ENCODE measurements at regions not wholly inside any gene's neighbourhood (a gene's known extent, or its start where the extent isn't known, plus 50 kb on each side); places are given as distances from the start of the nearest gene placed in this dataset.

DNA sequence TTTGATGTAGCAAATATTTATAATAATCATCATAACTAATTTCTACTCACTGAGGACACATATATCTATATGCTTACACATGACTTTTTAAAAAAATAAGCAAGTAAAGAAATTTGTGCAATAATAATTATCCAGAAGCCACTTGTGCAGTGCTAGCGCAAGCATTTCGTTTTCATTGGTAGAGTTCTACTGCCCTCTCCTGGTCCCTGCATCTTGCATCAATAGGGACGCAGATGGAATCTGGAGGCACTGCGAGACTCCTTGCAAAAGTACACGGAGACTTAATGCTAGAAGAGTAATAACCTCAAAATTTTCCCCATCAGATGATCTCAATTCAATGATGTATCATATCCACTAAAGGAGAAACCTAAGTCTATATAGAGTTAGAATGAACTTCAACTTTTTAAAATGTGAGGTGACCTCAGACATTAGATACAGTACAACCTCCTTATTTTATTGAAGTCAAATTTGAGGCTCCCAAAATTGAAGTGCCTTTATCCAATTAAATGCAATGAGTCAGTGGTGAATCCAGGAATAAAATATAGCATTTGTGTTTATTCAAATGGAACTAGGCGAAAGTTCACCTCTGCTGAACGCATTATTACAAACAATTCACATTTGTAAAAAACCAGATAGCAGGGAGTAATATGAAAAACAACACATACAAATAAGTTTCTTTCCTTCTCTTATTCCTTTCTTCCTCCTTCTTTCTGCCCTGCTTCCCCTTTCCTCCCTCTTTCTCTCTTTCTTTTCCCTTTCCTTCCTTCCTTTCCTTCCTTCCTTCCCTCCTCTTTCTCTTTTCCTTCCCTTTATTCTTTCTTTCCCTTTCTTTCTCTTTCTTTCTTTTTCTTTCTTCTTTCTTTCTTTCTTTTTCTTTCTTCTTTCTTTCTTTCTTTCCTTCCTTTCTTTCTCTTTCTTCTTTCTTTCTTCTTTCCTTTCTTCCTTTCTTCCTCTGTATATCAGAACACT, 450.0 kb downstream of the ANKRD50 start:
- no peak overlapping the region for H3K4me3 ChIP-seq
- H3K9me3 ChIP-seq, result no peaks in the 10 kb centered on the region
- H3K36me3 ChIP-seq, result no peaks in the 10 kb centered on the region
- H3K27ac ChIP-seq, result no peak overlapping the region
- WGBS (ENCODE audit: insufficient coverage, low coverage, low lambda C conversion rate, missing lambda C conversion rate), result 12% methylated on average over 7 of the region's 7 CpGs
- H3K27me3 ChIP-seq, result no peaks in the 10 kb centered on the region
- intact Hi-C loops (cut with DNase I), result no loop called here
- ATAC-seq (peak; percentile 86 to 89 (median 86)), DNase-seq (peak in 2 of 3 donors; percentile 20 to 62)
- TF ChIP-seq, protein P1, sequence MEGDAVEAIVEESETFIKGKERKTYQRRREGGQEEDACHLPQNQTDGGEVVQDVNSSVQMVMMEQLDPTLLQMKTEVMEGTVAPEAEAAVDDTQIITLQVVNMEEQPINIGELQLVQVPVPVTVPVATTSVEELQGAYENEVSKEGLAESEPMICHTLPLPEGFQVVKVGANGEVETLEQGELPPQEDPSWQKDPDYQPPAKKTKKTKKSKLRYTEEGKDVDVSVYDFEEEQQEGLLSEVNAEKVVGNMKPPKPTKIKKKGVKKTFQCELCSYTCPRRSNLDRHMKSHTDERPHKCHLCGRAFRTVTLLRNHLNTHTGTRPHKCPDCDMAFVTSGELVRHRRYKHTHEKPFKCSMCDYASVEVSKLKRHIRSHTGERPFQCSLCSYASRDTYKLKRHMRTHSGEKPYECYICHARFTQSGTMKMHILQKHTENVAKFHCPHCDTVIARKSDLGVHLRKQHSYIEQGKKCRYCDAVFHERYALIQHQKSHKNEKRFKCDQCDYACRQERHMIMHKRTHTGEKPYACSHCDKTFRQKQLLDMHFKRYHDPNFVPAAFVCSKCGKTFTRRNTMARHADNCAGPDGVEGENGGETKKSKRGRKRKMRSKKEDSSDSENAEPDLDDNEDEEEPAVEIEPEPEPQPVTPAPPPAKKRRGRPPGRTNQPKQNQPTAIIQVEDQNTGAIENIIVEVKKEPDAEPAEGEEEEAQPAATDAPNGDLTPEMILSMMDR (IDR thresholded peaks at IDR 0.05), result peak; percentile 71 to 83 (median 78)
- no peak for TF ChIP-seq POLR2A (IDR thresholded peaks at IDR 0.05)
- no peaks in the 10 kb centered on the region for H3K4me1 ChIP-seq

GRCh38 chr4:124265701-124266100, 446.8 kb downstream of the ANKRD50 start:
- Histone ChIP-seq H3K4me3 (no peak overlapping the region), H3K27ac (no peak overlapping the region), H3K27me3 (no peaks in the 10 kb centered on the region), H3K9me3 (no peaks in the 10 kb centered on the region), H3K4me1 (no peaks in the 10 kb centered on the region), H3K36me3 (no peaks in the 10 kb centered on the region)
- 47% methylated on average over 1 of the region's 1 CpG for WGBS (ENCODE audit: insufficient coverage, low coverage, low lambda C conversion rate, missing lambda C conversion rate)
- DNase-seq (no peak), ATAC-seq (no peak)
- intact Hi-C loops (cut with DNase I), result no loop called here
- TF ChIP-seq POLR2A (IDR thresholded peaks at IDR 0.05), result no peak
- TF ChIP-seq, protein P1 (IDR thresholded peaks at IDR 0.05), result no peak

DNA sequence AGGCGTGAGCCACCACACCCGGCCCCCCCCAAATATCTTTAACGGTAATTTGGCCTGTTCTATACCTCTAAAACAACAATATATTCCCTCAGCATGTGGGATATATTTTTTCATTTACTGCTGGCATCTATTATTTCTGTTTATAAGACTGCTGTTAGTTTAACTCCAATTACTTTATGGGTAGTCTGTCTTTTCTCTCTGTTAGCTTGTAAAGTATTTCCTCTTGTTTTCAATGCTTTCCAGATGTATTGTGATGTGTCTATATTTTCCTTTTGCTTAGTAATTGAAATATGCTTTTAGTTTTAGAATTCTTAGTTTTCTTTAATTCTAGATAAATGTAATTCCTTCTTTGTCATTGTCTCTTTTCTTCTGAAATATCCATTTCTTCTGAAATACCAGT, 445.8 kb downstream of the ANKRD50 start:
- Histone ChIP-seq H3K4me3 (no peak overlapping the region), H3K27me3 (no peaks in the 10 kb centered on the region), H3K4me1 (no peaks in the 10 kb centered on the region), H3K9me3 (no peaks in the 10 kb centered on the region), H3K36me3 (no peaks in the 10 kb centered on the region), H3K27ac (no peak overlapping the region)
- TF ChIP-seq, protein P1 (IDR thresholded peaks at IDR 0.05), result no peak
- TF ChIP-seq POLR2A (IDR thresholded peaks at IDR 0.05), result no peak
- DNase-seq, result no peak
- 53% methylated on average over 2 of the region's 3 CpGs for WGBS (ENCODE audit: insufficient coverage, low coverage, low lambda C conversion rate, missing lambda C conversion rate)
- ATAC-seq, result no peak
- intact Hi-C loops (cut with DNase I), result no loop called here

GRCh38 chr4:124276461-124276860, 436.1 kb downstream of the ANKRD50 start:
- intact Hi-C loops (cut with DNase I), result no loop called here
- TF ChIP-seq, protein P1 (IDR thresholded peaks at IDR 0.05), result no peak
- TF ChIP-seq POLR2A (IDR thresholded peaks at IDR 0.05), result no peak
- DNase-seq (no peak), ATAC-seq (no peak)
- no peaks in the 10 kb centered on the region for H3K27me3 ChIP-seq
- no peaks in the 10 kb centered on the region for H3K9me3 ChIP-seq
- H3K27ac ChIP-seq, result no peak overlapping the region
- no peaks in the 10 kb centered on the region for H3K4me1 ChIP-seq
- no peaks in the 10 kb centered on the region for H3K36me3 ChIP-seq
- H3K4me3 ChIP-seq, result no peak overlapping the region
